Brain microvascular endothelial cell (primary cell): ENCODE measurements at regions not wholly inside any gene's neighbourhood (a gene's known extent, or its start where the extent isn't known, plus 50 kb on each side); places are given as distances from the start of the nearest gene placed in this dataset.

Experiments used
- DNase-seq: peaks from one replicate; pipeline ENCODE4 v3.0.0-alpha.2; 2020
- H3K27ac ChIP-seq: fragments of 250-450 bp; sonication (Bioruptor Pico); 2 replicates; pipeline ENCODE4 v1.5.1; 2020; ENCODE audit warnings: mild to moderate bottlenecking, moderate library complexity
- H3K27me3 ChIP-seq: fragments of 250-450 bp; sonication (Bioruptor Pico); replicated peaks from 2 replicates; pipeline ENCODE4 v1.5.1; 2020; ENCODE audit warnings: mild to moderate bottlenecking
- H3K36me3 ChIP-seq: fragments of 250-450 bp; sonication (Bioruptor Pico); replicated peaks from 2 replicates; pipeline ENCODE4 v1.5.1; 2020; ENCODE audit warnings: mild to moderate bottlenecking
- H3K4me3 ChIP-seq: 2 replicates; pipeline ENCODE4 v1.5.1; 2011; ENCODE audit warnings: low read depth, mild to moderate bottlenecking, control low read depth, low read length, moderate library complexity
- in situ Hi-C: cut with HindIII; loops from 2 replicates; pipeline ENCODE4 v1.10.0; 2017; ENCODE audit warnings: low sequenced_read_pairs, low pct_ligation_motif_present
- TF ChIP-seq, protein P1 (sequence below): IDR thresholded peaks from 2 replicates; pipeline ENCODE4 v1.5.1; 2011; ENCODE audit warnings: low read depth, mild to moderate bottlenecking, moderate library complexity, low read length, control low read depth, inconsistent platforms; ENCODE audit errors: missing control alignments

DNA sequence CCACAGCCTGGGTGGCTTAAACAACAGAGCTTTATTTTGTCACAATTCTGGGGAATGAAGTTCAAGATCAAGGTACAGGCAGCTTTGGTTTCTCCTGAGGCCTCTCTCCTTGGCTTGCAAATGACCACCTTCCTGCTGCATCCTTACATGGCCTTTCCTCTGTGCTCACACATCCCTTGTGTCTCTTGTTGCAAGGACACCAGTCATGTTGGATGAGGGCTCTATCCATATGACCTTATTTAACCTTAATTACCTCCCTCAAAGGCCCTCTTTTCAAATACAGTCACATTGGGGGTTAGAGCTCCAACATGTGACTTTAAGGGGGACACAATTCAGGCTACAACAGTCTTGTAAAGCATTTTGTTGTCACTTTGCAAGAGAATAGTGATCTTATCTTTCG is 65.0 kb upstream of the PLXNA4 start:
- H3K27me3 ChIP-seq: no peaks in the 10 kb centered on the region
- no peaks in the 10 kb centered on the region for H3K36me3 ChIP-seq
- no peak overlapping the region for H3K27ac ChIP-seq
- TF ChIP-seq, protein P1, sequence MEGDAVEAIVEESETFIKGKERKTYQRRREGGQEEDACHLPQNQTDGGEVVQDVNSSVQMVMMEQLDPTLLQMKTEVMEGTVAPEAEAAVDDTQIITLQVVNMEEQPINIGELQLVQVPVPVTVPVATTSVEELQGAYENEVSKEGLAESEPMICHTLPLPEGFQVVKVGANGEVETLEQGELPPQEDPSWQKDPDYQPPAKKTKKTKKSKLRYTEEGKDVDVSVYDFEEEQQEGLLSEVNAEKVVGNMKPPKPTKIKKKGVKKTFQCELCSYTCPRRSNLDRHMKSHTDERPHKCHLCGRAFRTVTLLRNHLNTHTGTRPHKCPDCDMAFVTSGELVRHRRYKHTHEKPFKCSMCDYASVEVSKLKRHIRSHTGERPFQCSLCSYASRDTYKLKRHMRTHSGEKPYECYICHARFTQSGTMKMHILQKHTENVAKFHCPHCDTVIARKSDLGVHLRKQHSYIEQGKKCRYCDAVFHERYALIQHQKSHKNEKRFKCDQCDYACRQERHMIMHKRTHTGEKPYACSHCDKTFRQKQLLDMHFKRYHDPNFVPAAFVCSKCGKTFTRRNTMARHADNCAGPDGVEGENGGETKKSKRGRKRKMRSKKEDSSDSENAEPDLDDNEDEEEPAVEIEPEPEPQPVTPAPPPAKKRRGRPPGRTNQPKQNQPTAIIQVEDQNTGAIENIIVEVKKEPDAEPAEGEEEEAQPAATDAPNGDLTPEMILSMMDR: no peak
- in situ Hi-C loops: no loop called here
- no peak overlapping the region for H3K4me3 ChIP-seq
- DNase-seq: no peak

DNA sequence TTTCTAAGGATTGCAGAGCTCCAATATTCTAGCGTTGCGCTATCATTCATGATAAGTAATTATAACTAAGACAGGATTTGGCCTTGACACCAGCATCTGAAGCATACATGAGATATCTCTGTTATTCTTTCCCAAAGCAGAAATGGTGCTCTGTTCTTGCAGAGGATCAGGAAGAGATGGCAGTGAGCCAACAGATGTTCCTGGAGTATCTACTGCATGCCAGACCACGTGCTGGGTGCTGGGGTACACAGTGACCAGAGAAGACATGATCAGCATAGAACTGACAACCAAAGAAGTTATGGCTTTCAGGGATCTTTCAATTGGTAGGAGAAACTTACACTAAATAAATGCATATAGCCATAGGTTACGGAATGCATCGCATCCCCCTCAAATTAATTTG is 63.7 kb upstream of the PLXNA4 start:
- TF ChIP-seq, protein P1: no peak
- H3K36me3 ChIP-seq: no peaks in the 10 kb centered on the region
- in situ Hi-C loops: no loop called here

DNA sequence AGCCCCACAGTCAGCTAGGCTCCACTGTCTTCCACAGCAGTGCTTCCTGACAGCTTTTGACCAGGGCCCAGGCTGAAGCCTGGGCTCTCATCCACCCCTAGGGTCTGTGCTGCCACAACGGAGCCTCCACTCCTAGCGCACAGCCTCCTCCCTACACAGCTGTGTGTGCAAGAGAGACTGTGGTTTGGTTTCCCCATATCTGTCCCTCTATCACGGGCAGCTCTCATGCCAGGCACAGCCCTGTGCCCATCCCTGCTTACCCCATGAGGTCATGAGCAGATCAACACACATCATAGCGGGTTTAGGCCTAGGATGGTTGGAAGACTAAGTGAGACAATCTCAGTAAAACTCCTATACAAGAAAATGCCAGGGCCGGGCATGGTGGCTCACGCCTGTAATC is 61.7 kb upstream of the PLXNA4 start:
- in situ Hi-C loops: no loop called here
- Histone ChIP-seq H3K4me3 (no peak overlapping the region), H3K36me3 (no peaks in the 10 kb centered on the region), H3K27ac (no peak overlapping the region), H3K27me3 (no peaks in the 10 kb centered on the region)
- TF ChIP-seq, protein P1: no peak
- DNase-seq: no peak

More for the DNA sequence above, 63.7 kb upstream of the PLXNA4 start:
- no peak overlapping the region for H3K27ac ChIP-seq
- no peak for DNase-seq
- H3K27me3 ChIP-seq: no peaks in the 10 kb centered on the region
- no peak overlapping the region for H3K4me3 ChIP-seq

DNA sequence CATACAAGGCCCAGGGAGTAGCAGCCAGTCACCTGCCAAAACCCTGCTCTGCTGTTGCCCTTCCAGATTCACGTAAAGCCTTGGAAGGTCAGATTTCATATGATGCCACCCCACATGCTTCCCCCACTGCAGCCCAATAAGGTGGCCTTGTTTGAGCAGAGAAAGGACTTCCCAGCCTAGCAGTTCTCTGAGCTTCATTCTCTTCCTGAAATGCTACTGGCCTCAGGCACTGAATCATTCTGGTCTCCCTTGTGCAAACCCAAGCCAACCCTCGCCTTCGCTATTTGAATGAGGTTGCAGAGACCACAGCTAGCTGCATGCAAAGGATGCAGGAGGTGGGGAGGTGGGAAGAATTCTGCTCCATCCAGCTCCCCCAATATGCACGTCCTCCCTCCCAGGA is 60.3 kb upstream of the PLXNA4 start:
- H3K36me3 ChIP-seq: no peaks in the 10 kb centered on the region
- in situ Hi-C loops: no loop called here
- H3K4me3 ChIP-seq: no peak overlapping the region
- H3K27me3 ChIP-seq: no peaks in the 10 kb centered on the region
- no peak for DNase-seq
- TF ChIP-seq, protein P1: no peak
- no peak overlapping the region for H3K27ac ChIP-seq

DNA sequence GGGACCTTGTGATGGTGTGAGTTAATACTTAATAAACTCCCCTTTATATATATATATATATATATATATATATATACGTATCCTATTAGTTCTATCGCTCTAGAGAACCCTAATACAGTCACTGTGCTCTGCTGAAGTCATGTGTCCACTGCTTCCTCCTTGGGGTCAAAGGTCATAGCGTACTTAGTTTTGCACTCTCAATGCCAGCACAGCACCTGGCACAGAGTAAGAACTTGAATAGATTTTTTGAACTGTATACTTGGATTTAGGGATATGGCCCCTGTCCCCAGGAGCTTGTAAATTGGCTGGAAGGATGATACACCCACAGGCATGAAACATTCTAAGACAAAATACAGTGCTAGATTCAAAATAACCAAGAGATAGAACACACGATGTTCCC is 58.9 kb upstream of the PLXNA4 start:
- in situ Hi-C loops: no loop called here
- no peak overlapping the region for H3K4me3 ChIP-seq
- no peak for DNase-seq
- TF ChIP-seq, protein P1: no peak
- no peaks in the 10 kb centered on the region for H3K27me3 ChIP-seq
- no peak overlapping the region for H3K27ac ChIP-seq
- no peaks in the 10 kb centered on the region for H3K36me3 ChIP-seq

DNA sequence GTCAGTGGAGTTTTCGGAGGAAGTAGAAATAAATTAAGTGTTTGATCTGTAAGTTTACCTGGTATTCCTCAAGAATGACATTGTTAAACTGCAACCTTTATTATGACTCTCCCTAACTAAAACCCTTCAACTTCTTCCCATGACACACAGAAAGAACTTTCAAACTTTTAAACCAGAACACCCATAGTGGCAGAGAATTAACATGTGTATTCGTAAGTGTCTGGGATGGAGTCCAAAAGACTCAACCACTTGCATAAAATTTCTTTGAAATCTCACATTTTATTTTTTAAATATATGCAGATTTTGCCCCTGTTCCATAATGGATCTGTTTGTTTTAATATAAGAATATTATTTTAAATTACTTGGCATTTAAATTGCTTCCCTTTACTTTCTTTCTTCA is 54.6 kb upstream of the PLXNA4 start:
- Histone ChIP-seq H3K4me3 (no peak overlapping the region), H3K27me3 (no peaks in the 10 kb centered on the region), H3K27ac (no peak overlapping the region), H3K36me3 (no peaks in the 10 kb centered on the region)
- in situ Hi-C loops: no loop called here
- no peak for DNase-seq
- TF ChIP-seq, protein P1: no peak
